ENCODE measurements at regions not wholly inside any gene's neighbourhood (a gene's known extent, or its start where the extent isn't known, plus 50 kb on each side); places are given as distances from the start of the nearest gene placed in this dataset.
"Not testable (repeated sequence)": the region's sequence is repeated elsewhere in the genome, so short reads cannot be mapped to it uniquely, and the experiment has no call there.

DNA sequence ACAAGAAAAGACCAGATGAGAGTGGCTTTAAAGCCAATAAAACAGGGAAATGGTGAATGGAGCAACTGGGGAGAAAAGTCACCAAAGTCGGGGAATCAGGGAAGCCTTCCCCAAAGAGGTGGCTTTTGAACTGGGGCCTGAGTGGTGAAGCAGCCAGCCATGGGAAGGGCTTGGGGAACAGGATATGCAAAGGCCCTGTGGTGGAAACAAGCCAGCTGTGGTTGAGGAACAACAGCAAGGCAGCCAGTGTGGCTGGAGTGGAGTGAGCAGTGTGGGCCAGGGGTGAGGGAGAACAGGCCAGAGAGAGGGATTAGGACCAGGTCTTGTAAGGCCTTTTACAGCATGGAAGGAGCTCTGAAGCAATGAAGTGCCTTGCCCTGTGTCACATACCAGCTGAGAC, 51.0 kb upstream of the ROPN1B start:
- DNase-seq, result not testable (repeated sequence)

GRCh38 chr3:125918451-125918850, 50.5 kb upstream of the ROPN1B start:
- not testable (repeated sequence) for DNase-seq

DNA sequence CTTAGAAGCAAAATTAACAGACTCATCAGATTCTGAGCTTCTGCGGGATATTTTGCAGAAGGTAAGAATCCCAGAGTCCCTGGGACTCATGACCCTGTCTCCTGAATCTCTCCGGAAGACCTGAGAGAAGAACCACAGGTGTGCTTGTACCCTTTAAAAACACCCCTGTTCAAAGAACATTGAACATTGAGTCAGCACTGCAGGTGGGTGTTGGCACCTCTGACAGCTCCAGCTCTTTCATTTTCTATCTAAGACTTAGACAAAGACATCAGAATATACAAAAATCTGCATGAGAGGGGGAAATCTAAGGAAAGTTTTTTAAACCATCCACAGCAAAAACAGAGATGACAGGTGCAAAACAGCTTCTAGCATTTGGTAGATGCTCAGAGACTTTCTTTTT, 50.1 kb upstream of the ROPN1B start:
- DNase-seq, result not testable (repeated sequence)

All from NCI-H1694 (cell line).